ENCODE measurements at regions not wholly inside any gene's neighbourhood (a gene's known extent, or its start where the extent isn't known, plus 50 kb on each side); places are given as distances from the start of the nearest gene placed in this dataset.
"Not testable (repeated sequence)": the region's sequence is repeated elsewhere in the genome, so short reads cannot be mapped to it uniquely, and the experiment has no call there.

- no peak overlapping the region for H3K4me3 ChIP-seq (ENCODE audit: low read depth in 1 of 2, low read length in 2 of 2)
- no peaks in the 10 kb centered on the region for H3K9me3 ChIP-seq (ENCODE audit: low read length)
- H3K27ac ChIP-seq (ENCODE audit: low read depth, low read length), result no peak overlapping the region
- no peaks in the 10 kb centered on the region for H3K27me3 ChIP-seq (ENCODE audit: control insufficient read depth in 1 of 2, insufficient read depth in 2 of 2, low read length in 2 of 2)
- no peaks in the 10 kb centered on the region for H3K4me1 ChIP-seq (ENCODE audit: insufficient read depth, low read length)
- H3K36me3 ChIP-seq (ENCODE audit: insufficient read depth, low read length), result no peaks in the 10 kb centered on the region
- no peak overlapping the region for H3K9ac ChIP-seq (ENCODE audit: low read length)
Observed at GRCh38 chr4:19239565-19239964, 1012.1 kb upstream of the SLIT2 start.

- no peaks in the 10 kb centered on the region for H3K4me1 ChIP-seq (ENCODE audit: insufficient read depth, low read length)
Observed at GRCh38 chr4:19236473-19236872, 1015.2 kb upstream of the SLIT2 start.

GRCh38 chr4:19230906-19231545, 1020.7 kb upstream of the SLIT2 start:
- H3K36me3 ChIP-seq (ENCODE audit: insufficient read depth, low read length), result no peaks in the 10 kb centered on the region
- no peak overlapping the region for H3K9ac ChIP-seq (ENCODE audit: low read length)
- no peaks in the 10 kb centered on the region for H3K27me3 ChIP-seq (ENCODE audit: control insufficient read depth in 1 of 2, insufficient read depth in 2 of 2, low read length in 2 of 2)
- no peak overlapping the region for H3K27ac ChIP-seq (ENCODE audit: low read depth, low read length)
- H3K9me3 ChIP-seq (ENCODE audit: low read length), result no peaks in the 10 kb centered on the region
- no peaks in the 10 kb centered on the region for H3K4me1 ChIP-seq (ENCODE audit: insufficient read depth, low read length)
- H3K4me3 ChIP-seq (ENCODE audit: low read depth in 1 of 2, low read length in 2 of 2), result no peak overlapping the region

More at GRCh38 chr4:19236473-19236872, 1015.2 kb upstream of the SLIT2 start:
- no peak overlapping the region for H3K27ac ChIP-seq (ENCODE audit: low read depth, low read length)
- H3K9ac ChIP-seq (ENCODE audit: low read length), result no peak overlapping the region
- no peaks in the 10 kb centered on the region for H3K36me3 ChIP-seq (ENCODE audit: insufficient read depth, low read length)
- H3K9me3 ChIP-seq (ENCODE audit: low read length), result no peaks in the 10 kb centered on the region
- no peaks in the 10 kb centered on the region for H3K27me3 ChIP-seq (ENCODE audit: control insufficient read depth in 1 of 2, insufficient read depth in 2 of 2, low read length in 2 of 2)
- no peak overlapping the region for H3K4me3 ChIP-seq (ENCODE audit: low read depth in 1 of 2, low read length in 2 of 2)

GRCh38 chr4:19227701-19228100, 1024.0 kb upstream of the SLIT2 start:
- H3K4me1 ChIP-seq (ENCODE audit: insufficient read depth, low read length), result no peaks in the 10 kb centered on the region
- no peak overlapping the region for H3K4me3 ChIP-seq (ENCODE audit: low read depth in 1 of 2, low read length in 2 of 2)
- no peaks in the 10 kb centered on the region for H3K9me3 ChIP-seq (ENCODE audit: low read length)
- H3K27ac ChIP-seq (ENCODE audit: low read depth, low read length), result no peak overlapping the region
- H3K36me3 ChIP-seq (ENCODE audit: insufficient read depth, low read length), result no peaks in the 10 kb centered on the region
- H3K27me3 ChIP-seq (ENCODE audit: control insufficient read depth in 1 of 2, insufficient read depth in 2 of 2, low read length in 2 of 2), result no peaks in the 10 kb centered on the region
- H3K9ac ChIP-seq (ENCODE audit: low read length), result no peak overlapping the region

- H3K4me1 ChIP-seq (ENCODE audit: insufficient read depth, low read length), result no peaks in the 10 kb centered on the region
- no peaks in the 10 kb centered on the region for H3K27me3 ChIP-seq (ENCODE audit: control insufficient read depth in 1 of 2, insufficient read depth in 2 of 2, low read length in 2 of 2)
- no peak overlapping the region for H3K9ac ChIP-seq (ENCODE audit: low read length)
- no peak overlapping the region for H3K27ac ChIP-seq (ENCODE audit: low read depth, low read length)
- H3K36me3 ChIP-seq (ENCODE audit: insufficient read depth, low read length), result no peaks in the 10 kb centered on the region
- H3K9me3 ChIP-seq (ENCODE audit: low read length), result no peaks in the 10 kb centered on the region
- no peak overlapping the region for H3K4me3 ChIP-seq (ENCODE audit: low read depth in 1 of 2, low read length in 2 of 2)
Observed at GRCh38 chr4:19224820-19225219, 1026.9 kb upstream of the SLIT2 start.

GRCh38 chr4:19216476-19216875, 1035.2 kb upstream of the SLIT2 start:
- no peak overlapping the region for H3K9ac ChIP-seq (ENCODE audit: low read length)
- H3K36me3 ChIP-seq (ENCODE audit: insufficient read depth, low read length), result no peaks in the 10 kb centered on the region
- H3K4me1 ChIP-seq (ENCODE audit: insufficient read depth, low read length), result no peaks in the 10 kb centered on the region
- no peaks in the 10 kb centered on the region for H3K9me3 ChIP-seq (ENCODE audit: low read length)
- H3K27ac ChIP-seq (ENCODE audit: low read depth, low read length), result no peak overlapping the region
- H3K4me3 ChIP-seq (ENCODE audit: low read depth in 1 of 2, low read length in 2 of 2), result no peak overlapping the region
- no peaks in the 10 kb centered on the region for H3K27me3 ChIP-seq (ENCODE audit: control insufficient read depth in 1 of 2, insufficient read depth in 2 of 2, low read length in 2 of 2)

- H3K9me3 ChIP-seq (ENCODE audit: low read length), result no peaks in the 10 kb centered on the region
- no peaks in the 10 kb centered on the region for H3K4me1 ChIP-seq (ENCODE audit: insufficient read depth, low read length)
- no peak overlapping the region for H3K4me3 ChIP-seq (ENCODE audit: low read depth in 1 of 2, low read length in 2 of 2)
- no peak overlapping the region for H3K27ac ChIP-seq (ENCODE audit: low read depth, low read length)
- H3K27me3 ChIP-seq (ENCODE audit: control insufficient read depth in 1 of 2, insufficient read depth in 2 of 2, low read length in 2 of 2), result no peaks in the 10 kb centered on the region
- H3K9ac ChIP-seq (ENCODE audit: low read length), result no peak overlapping the region
- no peaks in the 10 kb centered on the region for H3K36me3 ChIP-seq (ENCODE audit: insufficient read depth, low read length)
Observed at GRCh38 chr4:19214591-19215186, 1037.0 kb upstream of the SLIT2 start.

- no peaks in the 10 kb centered on the region for H3K4me1 ChIP-seq (ENCODE audit: insufficient read depth, low read length)
- no peaks in the 10 kb centered on the region for H3K36me3 ChIP-seq (ENCODE audit: insufficient read depth, low read length)
- H3K27ac ChIP-seq (ENCODE audit: low read depth, low read length), result no peak overlapping the region
- no peak overlapping the region for H3K4me3 ChIP-seq (ENCODE audit: low read depth in 1 of 2, low read length in 2 of 2)
- H3K9me3 ChIP-seq (ENCODE audit: low read length), result no peaks in the 10 kb centered on the region
- H3K9ac ChIP-seq (ENCODE audit: low read length), result no peak overlapping the region
- no peaks in the 10 kb centered on the region for H3K27me3 ChIP-seq (ENCODE audit: control insufficient read depth in 1 of 2, insufficient read depth in 2 of 2, low read length in 2 of 2)
Observed at GRCh38 chr4:19213388-19213787, 1038.3 kb upstream of the SLIT2 start.

- Histone ChIP-seq H3K9me3 (ENCODE audit: low read length) (no peaks in the 10 kb centered on the region), H3K27me3 (ENCODE audit: control insufficient read depth in 1 of 2, insufficient read depth in 2 of 2, low read length in 2 of 2) (no peaks in the 10 kb centered on the region), H3K9ac (ENCODE audit: low read length) (no peak overlapping the region), H3K27ac (ENCODE audit: low read depth, low read length) (no peak overlapping the region), H3K36me3 (ENCODE audit: insufficient read depth, low read length) (no peaks in the 10 kb centered on the region), H3K4me1 (ENCODE audit: insufficient read depth, low read length) (no peaks in the 10 kb centered on the region), H3K4me3 (ENCODE audit: low read depth in 1 of 2, low read length in 2 of 2) (no peak overlapping the region)
Observed at GRCh38 chr4:19205853-19206252, 1045.9 kb upstream of the SLIT2 start.

- H3K9ac ChIP-seq (ENCODE audit: low read length); H3K4me1 ChIP-seq (ENCODE audit: insufficient read depth, low read length); H3K9me3 ChIP-seq (ENCODE audit: low read length); H3K36me3 ChIP-seq (ENCODE audit: insufficient read depth, low read length); H3K27ac ChIP-seq (ENCODE audit: low read depth, low read length); H3K4me3 ChIP-seq (ENCODE audit: low read depth in 1 of 2, low read length in 2 of 2); H3K27me3 ChIP-seq (ENCODE audit: control insufficient read depth in 1 of 2, insufficient read depth in 2 of 2, low read length in 2 of 2): not testable (repeated sequence)
Observed at GRCh38 chr4:19197838-19198237, 1053.9 kb upstream of the SLIT2 start.

- no peaks in the 10 kb centered on the region for H3K4me1 ChIP-seq (ENCODE audit: insufficient read depth, low read length)
- no peaks in the 10 kb centered on the region for H3K9me3 ChIP-seq (ENCODE audit: low read length)
- H3K27ac ChIP-seq (ENCODE audit: low read depth, low read length), result no peak overlapping the region
- no peaks in the 10 kb centered on the region for H3K27me3 ChIP-seq (ENCODE audit: control insufficient read depth in 1 of 2, insufficient read depth in 2 of 2, low read length in 2 of 2)
- H3K9ac ChIP-seq (ENCODE audit: low read length), result no peak overlapping the region
- no peaks in the 10 kb centered on the region for H3K36me3 ChIP-seq (ENCODE audit: insufficient read depth, low read length)
- H3K4me3 ChIP-seq (ENCODE audit: low read depth in 1 of 2, low read length in 2 of 2), result no peak overlapping the region
Observed at GRCh38 chr4:19195696-19196095, 1056.0 kb upstream of the SLIT2 start.

GRCh38 chr4:19194672-19195071, 1057.0 kb upstream of the SLIT2 start:
- Histone ChIP-seq H3K27ac (ENCODE audit: low read depth, low read length) (no peak overlapping the region), H3K4me1 (ENCODE audit: insufficient read depth, low read length) (no peaks in the 10 kb centered on the region), H3K9ac (ENCODE audit: low read length) (no peak overlapping the region), H3K27me3 (ENCODE audit: control insufficient read depth in 1 of 2, insufficient read depth in 2 of 2, low read length in 2 of 2) (no peaks in the 10 kb centered on the region), H3K36me3 (ENCODE audit: insufficient read depth, low read length) (no peaks in the 10 kb centered on the region), H3K9me3 (ENCODE audit: low read length) (no peaks in the 10 kb centered on the region), H3K4me3 (ENCODE audit: low read depth in 1 of 2, low read length in 2 of 2) (no peak overlapping the region)
